ENCODE measurements at regions not wholly inside any gene's neighbourhood (a gene's known extent, or its start where the extent isn't known, plus 50 kb on each side); places are given as distances from the start of the nearest gene placed in this dataset.
"Not testable (repeated sequence)": the region's sequence is repeated elsewhere in the genome, so short reads cannot be mapped to it uniquely, and the experiment has no call there.

GRCh38 chr6:9745476-9745875 is 669.4 kb downstream of the TFAP2A start:
- intact Hi-C loops (cut with DNase I) = no loop called here
- H3K4me3 ChIP-seq (ENCODE audit: low read length in 2 of 2) = no peak overlapping the region
- H3K27ac ChIP-seq (ENCODE audit: low read depth in 1 of 2, low read length in 2 of 2) = no peak overlapping the region
- H3K9me3 ChIP-seq (ENCODE audit: control insufficient read depth, low read length) = no peaks in the 10 kb centered on the region
- no peak for ATAC-seq (ENCODE audit: low FRiP score)
- no peaks in the 10 kb centered on the region for H3K36me3 ChIP-seq (ENCODE audit: control insufficient read depth in 1 of 2, insufficient read depth in 2 of 2, low read length in 1 of 2)
- no peak for DNase-seq
- no peaks in the 10 kb centered on the region for H3K4me1 ChIP-seq (ENCODE audit: control insufficient read depth in 1 of 2, insufficient read depth in 2 of 2, low read length in 2 of 2)
- H3K27me3 ChIP-seq (ENCODE audit: control insufficient read depth in 1 of 2, insufficient read depth in 2 of 2, low read length in 1 of 2) = no peaks in the 10 kb centered on the region
- WGBS, 2 donors = 51 to 57% methylated on average over 3 of the region's 3 CpGs

GRCh38 chr6:9744119-9744518 is 670.8 kb downstream of the TFAP2A start:
- Histone ChIP-seq H3K4me1 (ENCODE audit: control insufficient read depth in 1 of 2, insufficient read depth in 2 of 2, low read length in 2 of 2) (no peaks in the 10 kb centered on the region), H3K9me3 (ENCODE audit: control insufficient read depth, low read length) (no peaks in the 10 kb centered on the region), H3K36me3 (ENCODE audit: control insufficient read depth in 1 of 2, insufficient read depth in 2 of 2, low read length in 1 of 2) (no peaks in the 10 kb centered on the region), H3K27ac (ENCODE audit: low read depth in 1 of 2, low read length in 2 of 2) (no peak overlapping the region), H3K27me3 (ENCODE audit: control insufficient read depth in 1 of 2, insufficient read depth in 2 of 2, low read length in 1 of 2) (no peaks in the 10 kb centered on the region), H3K4me3 (ENCODE audit: low read length in 2 of 2) (no peak overlapping the region)
- intact Hi-C loops (cut with DNase I) = no loop called here
- no peak for ATAC-seq (ENCODE audit: low FRiP score)
- WGBS, 2 donors = 62 to 67% methylated on average over 3 of the region's 3 CpGs
- no peak for DNase-seq

- WGBS, 2 donors = 67 to 79% methylated on average over 1 of the region's 1 CpG
Observed at GRCh38 chr6:9732056-9732455, 682.8 kb downstream of the TFAP2A start.

GRCh38 chr6:9725776-9726175 is 689.1 kb downstream of the TFAP2A start:
- H3K36me3 ChIP-seq (ENCODE audit: control insufficient read depth in 1 of 2, insufficient read depth in 2 of 2, low read length in 1 of 2); H3K27ac ChIP-seq (ENCODE audit: low read depth in 1 of 2, low read length in 2 of 2); H3K9me3 ChIP-seq (ENCODE audit: control insufficient read depth, low read length); H3K4me1 ChIP-seq (ENCODE audit: control insufficient read depth in 1 of 2, insufficient read depth in 2 of 2, low read length in 2 of 2); ATAC-seq (ENCODE audit: low FRiP score); intact Hi-C loops (cut with DNase I); H3K4me3 ChIP-seq (ENCODE audit: low read length in 2 of 2); DNase-seq; H3K27me3 ChIP-seq (ENCODE audit: control insufficient read depth in 1 of 2, insufficient read depth in 2 of 2, low read length in 1 of 2): not testable (repeated sequence)
- 85 to 89% methylated on average over 3 of the region's 3 CpGs for WGBS, 2 donors

More at GRCh38 chr6:9732056-9732455, 682.8 kb downstream of the TFAP2A start:
- Histone ChIP-seq H3K4me3 (ENCODE audit: low read length in 2 of 2) (no peak overlapping the region), H3K36me3 (ENCODE audit: control insufficient read depth in 1 of 2, insufficient read depth in 2 of 2, low read length in 1 of 2) (no peaks in the 10 kb centered on the region), H3K4me1 (ENCODE audit: control insufficient read depth in 1 of 2, insufficient read depth in 2 of 2, low read length in 2 of 2) (no peaks in the 10 kb centered on the region), H3K27me3 (ENCODE audit: control insufficient read depth in 1 of 2, insufficient read depth in 2 of 2, low read length in 1 of 2) (no peaks in the 10 kb centered on the region), H3K27ac (ENCODE audit: low read depth in 1 of 2, low read length in 2 of 2) (no peak overlapping the region), H3K9me3 (ENCODE audit: control insufficient read depth, low read length) (no peaks in the 10 kb centered on the region)
- DNase-seq = no peak
- intact Hi-C loops (cut with DNase I) = no loop called here
- no peak for ATAC-seq (ENCODE audit: low FRiP score)

GRCh38 chr6:9717568-9717967 is 697.3 kb downstream of the TFAP2A start:
- no peak for ATAC-seq (ENCODE audit: low FRiP score)
- no peaks in the 10 kb centered on the region for H3K27me3 ChIP-seq (ENCODE audit: control insufficient read depth in 1 of 2, insufficient read depth in 2 of 2, low read length in 1 of 2)
- no peak for DNase-seq
- H3K27ac ChIP-seq (ENCODE audit: low read depth in 1 of 2, low read length in 2 of 2) = no peak overlapping the region
- no peaks in the 10 kb centered on the region for H3K4me1 ChIP-seq (ENCODE audit: control insufficient read depth in 1 of 2, insufficient read depth in 2 of 2, low read length in 2 of 2)
- 65 to 67% methylated on average over 3 of the region's 3 CpGs for WGBS, 2 donors
- H3K9me3 ChIP-seq (ENCODE audit: control insufficient read depth, low read length) = peaks cover 2% of the 10 kb centered on the region
- no peak overlapping the region for H3K4me3 ChIP-seq (ENCODE audit: low read length in 2 of 2)
- intact Hi-C loops (cut with DNase I) = no loop called here
- no peaks in the 10 kb centered on the region for H3K36me3 ChIP-seq (ENCODE audit: control insufficient read depth in 1 of 2, insufficient read depth in 2 of 2, low read length in 1 of 2)

- intact Hi-C loops (cut with DNase I) = no loop called here
- Histone ChIP-seq H3K27me3 (ENCODE audit: control insufficient read depth in 1 of 2, insufficient read depth in 2 of 2, low read length in 1 of 2) (no peaks in the 10 kb centered on the region), H3K9me3 (ENCODE audit: control insufficient read depth, low read length) (peaks cover 2% of the 10 kb centered on the region), H3K36me3 (ENCODE audit: control insufficient read depth in 1 of 2, insufficient read depth in 2 of 2, low read length in 1 of 2) (no peaks in the 10 kb centered on the region), H3K27ac (ENCODE audit: low read depth in 1 of 2, low read length in 2 of 2) (no peak overlapping the region), H3K4me1 (ENCODE audit: control insufficient read depth in 1 of 2, insufficient read depth in 2 of 2, low read length in 2 of 2) (no peaks in the 10 kb centered on the region), H3K4me3 (ENCODE audit: low read length in 2 of 2) (no peak overlapping the region)
- WGBS, 2 donors = 47 to 49% methylated on average over 1 of the region's 1 CpG
- ATAC-seq (ENCODE audit: low FRiP score) = no peak
- DNase-seq = no peak
Observed at GRCh38 chr6:9711365-9711764, 703.5 kb downstream of the TFAP2A start.

- ATAC-seq (ENCODE audit: low FRiP score) = no peak
- no peak overlapping the region for H3K4me3 ChIP-seq (ENCODE audit: low read length in 2 of 2)
- H3K27me3 ChIP-seq (ENCODE audit: control insufficient read depth in 1 of 2, insufficient read depth in 2 of 2, low read length in 1 of 2) = no peaks in the 10 kb centered on the region
- H3K36me3 ChIP-seq (ENCODE audit: control insufficient read depth in 1 of 2, insufficient read depth in 2 of 2, low read length in 1 of 2) = no peaks in the 10 kb centered on the region
- H3K4me1 ChIP-seq (ENCODE audit: control insufficient read depth in 1 of 2, insufficient read depth in 2 of 2, low read length in 2 of 2) = no peaks in the 10 kb centered on the region
- no peak overlapping the region for H3K27ac ChIP-seq (ENCODE audit: low read depth in 1 of 2, low read length in 2 of 2)
- WGBS, 2 donors = 74 to 76% methylated on average over 2 of the region's 2 CpGs
- DNase-seq = no peak
- peaks cover 2% of the 10 kb centered on the region for H3K9me3 ChIP-seq (ENCODE audit: control insufficient read depth, low read length)
- intact Hi-C loops (cut with DNase I) = no loop called here
Observed at GRCh38 chr6:9710574-9710973, 704.3 kb downstream of the TFAP2A start.

GRCh38 chr6:9708600-9708999 is 706.3 kb downstream of the TFAP2A start:
- ATAC-seq (ENCODE audit: low FRiP score) = no peak
- Histone ChIP-seq H3K9me3 (ENCODE audit: control insufficient read depth, low read length) (no peaks in the 10 kb centered on the region), H3K27me3 (ENCODE audit: control insufficient read depth in 1 of 2, insufficient read depth in 2 of 2, low read length in 1 of 2) (no peaks in the 10 kb centered on the region), H3K27ac (ENCODE audit: low read depth in 1 of 2, low read length in 2 of 2) (no peak overlapping the region), H3K4me3 (ENCODE audit: low read length in 2 of 2) (no peak overlapping the region), H3K36me3 (ENCODE audit: control insufficient read depth in 1 of 2, insufficient read depth in 2 of 2, low read length in 1 of 2) (no peaks in the 10 kb centered on the region), H3K4me1 (ENCODE audit: control insufficient read depth in 1 of 2, insufficient read depth in 2 of 2, low read length in 2 of 2) (no peaks in the 10 kb centered on the region)
- intact Hi-C loops (cut with DNase I) = no loop called here
- DNase-seq = no peak
- WGBS, 2 donors = 68 to 70% methylated on average over 2 of the region's 2 CpGs

GRCh38 chr6:9704989-9705388 is 709.9 kb downstream of the TFAP2A start:
- no peaks in the 10 kb centered on the region for H3K4me1 ChIP-seq (ENCODE audit: control insufficient read depth in 1 of 2, insufficient read depth in 2 of 2, low read length in 2 of 2)
- no peak overlapping the region for H3K27ac ChIP-seq (ENCODE audit: low read depth in 1 of 2, low read length in 2 of 2)
- ATAC-seq (ENCODE audit: low FRiP score) (no peak), DNase-seq (no peak)
- intact Hi-C loops (cut with DNase I) = no loop called here
- H3K36me3 ChIP-seq (ENCODE audit: control insufficient read depth in 1 of 2, insufficient read depth in 2 of 2, low read length in 1 of 2) = no peaks in the 10 kb centered on the region
- H3K9me3 ChIP-seq (ENCODE audit: control insufficient read depth, low read length) = no peaks in the 10 kb centered on the region
- H3K27me3 ChIP-seq (ENCODE audit: control insufficient read depth in 1 of 2, insufficient read depth in 2 of 2, low read length in 1 of 2) = no peaks in the 10 kb centered on the region
- WGBS, 2 donors = 78 to 80% methylated on average over 2 of the region's 2 CpGs
- no peak overlapping the region for H3K4me3 ChIP-seq (ENCODE audit: low read length in 2 of 2)
